HG03432 (cell line): ENCODE measurements at regions not wholly inside any gene's neighbourhood (a gene's known extent, or its start where the extent isn't known, plus 50 kb on each side); places are given as distances from the start of the nearest gene placed in this dataset.
"Not testable (repeated sequence)": the region's sequence is repeated elsewhere in the genome, so short reads cannot be mapped to it uniquely, and the experiment has no call there.

Source experiments
- ATAC-seq: cut with Tn5 transposase; IDR thresholded peaks from one replicate; pipeline ENCODE4 v1.9.1; 2021; ENCODE audit warnings: mild to moderate bottlenecking, moderate library complexity; ENCODE audit not compliant: unreplicated experiment

DNA sequence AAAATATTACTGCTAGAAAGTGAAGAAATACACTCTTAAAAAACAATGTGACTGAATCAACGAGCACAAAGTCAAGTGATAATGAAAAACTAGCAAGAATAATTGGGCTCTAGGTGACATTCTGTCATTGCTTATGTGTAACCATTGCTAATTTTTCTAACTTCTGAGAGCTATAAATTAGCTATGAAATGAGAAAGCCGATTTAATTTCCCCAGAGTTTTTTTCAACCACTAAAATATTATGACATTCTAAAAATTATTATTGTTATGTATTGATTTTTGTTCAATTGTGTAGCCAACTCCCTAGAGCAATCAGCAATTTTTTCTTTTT is 458.6 kb upstream of the ATXN8OS start:
- no peak for ATAC-seq

GRCh38 chr13:69648340-69649062 is 459.1 kb upstream of the ATXN8OS start:
- ATAC-seq: no peak

GRCh38 chr13:69644447-69644846 is 463.2 kb upstream of the ATXN8OS start:
- ATAC-seq: no peak

GRCh38 chr13:69641773-69642172 is 465.9 kb upstream of the ATXN8OS start:
- no peak for ATAC-seq

- ATAC-seq: no peak
Observed at GRCh38 chr13:69633044-69633443, 474.6 kb upstream of the ATXN8OS start.

GRCh38 chr13:69623973-69624372 is 483.7 kb upstream of the ATXN8OS start:
- no peak for ATAC-seq

GRCh38 chr13:69619651-69620050 is 488.0 kb upstream of the ATXN8OS start:
- ATAC-seq: no peak

- ATAC-seq: no peak
Observed at GRCh38 chr13:69618838-69619237, 488.8 kb upstream of the ATXN8OS start.

DNA sequence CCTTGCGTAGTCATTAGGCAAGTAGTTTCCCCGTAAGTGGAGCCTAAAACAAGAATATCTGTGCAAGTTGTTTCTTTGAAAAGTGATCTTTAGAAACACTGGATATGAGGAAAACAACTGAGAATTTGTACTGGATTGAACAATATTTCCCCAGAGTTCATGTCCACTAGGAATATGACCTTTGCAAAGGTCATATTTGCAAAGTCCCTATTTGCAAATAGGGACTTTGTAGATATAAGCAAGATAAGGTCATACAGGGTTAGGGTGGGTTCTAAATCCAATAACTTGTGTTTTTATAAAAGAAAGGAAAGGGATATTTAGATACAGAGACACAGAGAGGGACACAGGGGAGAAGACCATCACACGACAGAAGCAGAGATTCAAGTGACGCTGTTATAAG is 489.2 kb upstream of the ATXN8OS start:
- no peak for ATAC-seq

- no peak for ATAC-seq
Observed at GRCh38 chr13:69617587-69617986, 490.0 kb upstream of the ATXN8OS start.

DNA sequence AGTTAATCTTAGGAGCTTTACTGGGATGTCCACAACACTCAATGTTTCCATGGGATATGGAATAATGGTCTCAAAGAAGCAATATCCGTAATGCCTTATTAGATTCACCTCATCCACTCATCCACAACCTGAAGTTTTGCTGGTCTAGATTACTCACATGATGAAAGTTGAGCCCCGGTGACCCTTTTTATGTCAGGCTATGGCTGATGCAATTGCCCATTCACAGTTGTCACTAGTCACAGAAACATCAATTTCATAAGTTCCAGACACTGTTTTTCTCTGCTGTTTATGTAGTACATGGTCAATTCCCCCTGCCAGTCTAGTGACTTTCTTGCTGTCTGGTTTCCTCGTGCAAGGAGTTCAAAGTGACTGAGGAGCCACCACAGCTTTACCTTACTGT is 491.2 kb upstream of the ATXN8OS start:
- no peak for ATAC-seq

DNA sequence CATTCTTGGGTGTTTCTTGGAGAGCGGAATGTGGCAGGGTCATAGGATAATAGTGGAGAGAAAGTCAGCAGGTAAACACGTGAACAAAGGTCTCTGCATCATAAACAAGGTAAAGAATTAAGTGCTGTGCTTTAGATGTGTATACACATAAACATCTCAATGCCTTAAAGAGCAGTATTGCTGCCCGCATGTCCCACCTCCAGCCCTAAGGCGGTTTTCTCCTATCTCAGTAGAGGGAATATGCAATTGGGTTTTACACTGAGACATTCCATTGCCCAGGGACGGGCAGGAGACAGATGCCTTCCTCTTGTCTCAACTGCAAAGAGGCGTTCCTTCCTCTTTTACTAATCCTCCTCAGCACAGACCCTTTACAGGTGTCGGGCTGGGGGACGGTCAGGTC is 492.6 kb upstream of the ATXN8OS start:
- ATAC-seq: not testable (repeated sequence)

DNA sequence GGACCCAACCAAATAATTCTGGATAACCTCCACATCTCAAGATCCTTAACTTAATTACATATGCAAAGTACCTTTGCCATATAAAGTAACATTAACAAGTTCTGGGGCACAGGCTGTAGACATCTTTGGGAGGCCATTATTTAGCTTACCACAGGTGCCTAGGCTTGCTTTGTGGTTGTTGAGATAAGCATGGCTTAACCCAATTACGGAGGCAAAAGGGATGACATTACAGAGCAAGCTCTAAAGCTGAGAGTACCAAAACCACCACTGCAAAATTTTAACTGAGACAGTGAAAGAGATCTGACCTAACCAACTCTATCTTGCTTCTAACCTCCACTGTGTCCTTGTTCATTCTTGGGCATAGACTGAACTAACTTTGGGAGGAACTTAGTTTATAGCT is 502.9 kb upstream of the ATXN8OS start:
- ATAC-seq: no peak

GRCh38 chr13:69603144-69603853 is 504.3 kb upstream of the ATXN8OS start:
- no peak for ATAC-seq

DNA sequence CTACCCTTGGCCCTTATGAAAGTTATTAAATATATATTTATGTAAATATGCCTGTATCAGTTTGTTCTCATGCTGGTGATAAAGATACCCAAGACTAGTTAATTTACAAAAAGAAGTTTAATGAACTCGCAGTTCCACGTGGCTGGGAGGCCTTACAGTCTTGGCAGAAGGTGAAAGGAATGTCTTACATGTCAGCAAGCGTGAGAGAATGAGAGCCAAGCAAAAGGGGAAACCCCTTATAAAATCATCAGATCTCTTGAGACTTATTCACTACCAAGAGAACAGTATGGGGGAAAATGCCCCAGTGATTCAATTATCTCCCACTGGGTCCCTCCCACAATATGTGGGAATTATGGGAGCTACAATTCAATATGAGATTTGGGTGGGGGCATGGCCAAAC is 506.0 kb upstream of the ATXN8OS start:
- no peak for ATAC-seq

DNA sequence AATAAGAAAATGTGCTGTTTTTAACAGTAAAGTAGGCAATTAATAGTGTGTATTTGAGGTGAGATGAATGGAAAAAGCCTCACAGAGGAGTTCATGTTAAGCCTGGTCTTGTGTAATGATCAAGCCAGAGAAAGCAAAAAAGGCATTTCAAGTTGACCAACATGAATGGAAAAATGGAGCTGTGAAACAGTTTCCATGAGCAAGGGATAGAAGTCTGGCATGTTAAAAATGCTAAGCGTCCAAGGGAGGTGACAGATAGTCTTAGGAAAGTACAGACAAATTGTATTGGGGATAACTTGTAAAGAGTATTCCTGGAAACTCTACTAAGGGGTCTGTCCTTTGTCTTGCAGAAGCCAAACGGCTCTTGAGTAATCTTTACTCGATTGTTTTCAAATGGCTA is 506.8 kb upstream of the ATXN8OS start:
- no peak for ATAC-seq

DNA sequence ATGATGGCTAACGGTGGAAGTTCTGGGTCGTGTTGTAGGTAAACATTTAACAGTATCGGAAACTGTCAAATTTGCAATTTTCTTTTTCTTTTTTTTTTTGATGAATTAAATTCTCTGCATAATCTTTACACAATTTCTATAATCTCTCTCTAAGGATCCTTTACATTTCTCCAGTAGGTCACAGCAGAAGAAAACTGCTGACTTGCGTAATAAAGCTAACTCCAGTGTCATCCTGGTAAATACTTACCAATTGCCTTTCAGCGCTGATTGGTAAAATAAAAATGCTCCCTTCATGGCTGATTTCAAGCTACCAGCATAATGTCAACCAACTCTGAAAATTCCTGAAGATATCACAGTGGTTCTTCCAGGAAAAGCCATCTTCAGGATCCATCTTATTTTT is 510.5 kb upstream of the ATXN8OS start:
- no peak for ATAC-seq

DNA sequence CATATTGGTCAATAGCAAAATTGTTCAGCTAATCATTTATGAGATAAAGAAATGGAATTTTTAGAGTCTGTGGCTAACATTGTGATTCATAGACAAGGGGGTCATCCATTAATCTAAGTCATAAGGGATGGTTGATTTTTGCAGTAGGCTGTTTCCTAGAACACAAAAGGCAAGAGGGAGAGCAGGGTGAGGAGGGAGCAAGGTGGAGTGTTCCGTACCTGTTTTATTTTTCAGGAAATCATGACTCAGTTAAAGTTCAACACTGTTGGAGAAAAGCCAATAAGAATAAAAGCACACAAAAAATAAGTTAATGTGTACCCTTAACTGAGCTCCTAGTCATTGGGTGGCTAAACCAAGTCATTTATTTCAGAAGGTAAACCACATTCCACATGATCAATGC is 512.4 kb upstream of the ATXN8OS start:
- no peak for ATAC-seq

- ATAC-seq: no peak
Observed at GRCh38 chr13:69591437-69591836, 516.2 kb upstream of the ATXN8OS start.

DNA sequence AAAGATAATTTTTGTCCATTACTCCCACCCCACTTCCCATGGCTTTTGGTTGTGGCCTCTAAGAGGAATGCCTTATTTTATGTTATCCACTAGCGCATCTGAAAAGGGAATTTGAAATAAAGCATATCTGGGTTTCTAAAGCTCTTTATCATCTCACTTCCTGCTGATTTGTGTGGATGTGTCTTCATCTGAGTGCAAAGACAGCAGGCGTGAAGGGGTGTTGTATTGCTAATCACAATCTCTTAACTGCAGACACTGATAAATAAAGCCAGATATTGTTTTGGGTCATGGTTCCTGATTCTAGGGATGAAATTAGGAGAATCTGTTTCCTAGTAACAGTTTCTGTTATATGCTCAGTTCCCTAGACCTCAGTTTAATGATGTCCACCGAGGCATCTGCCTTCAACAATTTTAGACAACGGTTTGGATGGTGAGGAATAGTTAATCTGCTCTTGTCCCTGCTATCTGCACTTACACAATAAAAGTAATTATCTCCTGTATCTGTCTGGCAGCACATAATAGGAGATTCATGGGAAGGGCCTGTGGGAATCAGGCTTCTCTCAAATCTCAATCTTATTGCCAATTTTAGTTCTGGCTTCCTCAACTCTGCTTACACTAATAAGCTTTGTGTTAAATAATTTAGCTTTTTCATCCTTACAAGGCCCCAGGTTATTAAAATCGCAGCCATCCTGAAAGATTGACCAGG is 517.9 kb upstream of the ATXN8OS start:
- ATAC-seq: no peak

GRCh38 chr13:69585656-69586055 is 522.0 kb upstream of the ATXN8OS start:
- no peak for ATAC-seq

DNA sequence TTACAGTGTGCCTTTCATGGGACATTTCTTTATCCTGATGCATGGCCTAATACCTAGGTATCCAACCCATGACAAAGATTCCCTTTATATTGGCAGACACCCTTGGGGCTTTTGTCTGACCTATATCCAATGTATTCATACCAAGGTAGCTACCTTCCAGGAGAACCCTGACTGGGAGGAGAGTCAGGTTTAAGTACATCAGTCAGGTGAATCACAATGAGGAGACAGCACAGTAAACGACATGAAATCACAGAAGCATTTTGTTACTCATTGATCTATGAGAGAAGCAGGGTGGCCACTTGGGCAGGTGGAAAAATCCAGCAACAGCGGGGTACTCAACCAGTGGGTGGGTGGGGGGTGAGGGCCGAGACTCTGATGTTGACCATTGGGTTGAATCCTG is 527.4 kb upstream of the ATXN8OS start:
- ATAC-seq: no peak
